GM18867 (cell line): ENCODE measurements at regions not wholly inside any gene's neighbourhood (a gene's known extent, or its start where the extent isn't known, plus 50 kb on each side); places are given as distances from the start of the nearest gene placed in this dataset.
"Not testable (repeated sequence)": the region's sequence is repeated elsewhere in the genome, so short reads cannot be mapped to it uniquely, and the experiment has no call there.

ENCODE experiments used
- ATAC-seq: cut with Tn5 transposase; IDR thresholded peaks from one replicate; pipeline ENCODE4 v1.9.1; 2021; ENCODE audit warnings: mild to moderate bottlenecking, moderate library complexity; ENCODE audit not compliant: unreplicated experiment

- ATAC-seq = no peak
These were observed 109.4 kb upstream of the ACBD5 start for GRCh38 chr10:27349987-27350386.

- not testable (repeated sequence) for ATAC-seq
These were observed 107.2 kb upstream of the ACBD5 start for GRCh38 chr10:27347827-27348207.

GRCh38 chr10:27345455-27345920 is 104.9 kb upstream of the ACBD5 start:
- peak; percentile 68 for ATAC-seq

GRCh38 chr10:27344568-27345454 is 104.2 kb upstream of the ACBD5 start:
- peak; percentile 41 for ATAC-seq

GRCh38 chr10:27341001-27341400 is 100.4 kb upstream of the ACBD5 start:
- no peak for ATAC-seq

- ATAC-seq = not testable (repeated sequence)
These were observed 94.6 kb upstream of the ACBD5 start for GRCh38 chr10:27335246-27335645.

- ATAC-seq = no peak
These were observed 89.5 kb upstream of the ACBD5 start for GRCh38 chr10:27330074-27330473.

- ATAC-seq = no peak
These were observed 88.3 kb upstream of the ACBD5 start for GRCh38 chr10:27328946-27329345.

GRCh38 chr10:27326748-27327147 is 86.2 kb upstream of the ACBD5 start:
- ATAC-seq = not testable (repeated sequence)

GRCh38 chr10:27319752-27320431 is 79.3 kb upstream of the ACBD5 start:
- no peak for ATAC-seq

- ATAC-seq = not testable (repeated sequence)
These were observed 78.5 kb upstream of the ACBD5 start for GRCh38 chr10:27319139-27319538.

GRCh38 chr10:27315082-27315481 is 74.5 kb upstream of the ACBD5 start:
- ATAC-seq = not testable (repeated sequence)

- ATAC-seq = not testable (repeated sequence)
These were observed 73.0 kb upstream of the ACBD5 start for GRCh38 chr10:27313586-27313985.

GRCh38 chr10:27312854-27313253 is 72.3 kb upstream of the ACBD5 start:
- no peak for ATAC-seq

- ATAC-seq = not testable (repeated sequence)
These were observed 71.2 kb upstream of the ACBD5 start for GRCh38 chr10:27311809-27312208.

GRCh38 chr10:27298522-27298850 is 57.9 kb upstream of the ACBD5 start:
- ATAC-seq = not testable (repeated sequence)

- no peak for ATAC-seq
These were observed 57.4 kb upstream of the ACBD5 start for GRCh38 chr10:27297844-27298521.

GRCh38 chr10:27296285-27296684 is 55.7 kb upstream of the ACBD5 start:
- not testable (repeated sequence) for ATAC-seq

- ATAC-seq = peak; percentile 91
These were observed 50.8 kb upstream of the ACBD5 start for GRCh38 chr10:27291253-27291895.
